Osteocyte (in vitro differentiated cells): ENCODE measurements at regions not wholly inside any gene's neighbourhood (a gene's known extent, or its start where the extent isn't known, plus 50 kb on each side); places are given as distances from the start of the nearest gene placed in this dataset.
"Not testable (repeated sequence)": the region's sequence is repeated elsewhere in the genome, so short reads cannot be mapped to it uniquely, and the experiment has no call there.

Experiments
- DNase-seq: peaks from one replicate; pipeline ENCODE4 v3.0.0; 2021; ENCODE audit warnings: mixed read lengths; ENCODE audit not compliant: unreplicated experiment; ENCODE audit errors: extremely low spot score
- H3K27ac Mint-ChIP-seq: one replicate; pipeline ENCODE4 v1.8.0; 2021; ENCODE audit warnings: mild to moderate bottlenecking, mixed read lengths; ENCODE audit not compliant: unreplicated experiment
- H3K27me3 Mint-ChIP-seq: one replicate; pipeline ENCODE4 v1.8.0; 2021; ENCODE audit warnings: mixed read lengths; ENCODE audit not compliant: unreplicated experiment
- H3K36me3 Mint-ChIP-seq: one replicate; pipeline ENCODE4 v1.8.0; 2021; ENCODE audit warnings: mixed read lengths; ENCODE audit not compliant: unreplicated experiment
- H3K4me1 Mint-ChIP-seq: one replicate; pipeline ENCODE4 v1.8.0; 2021; ENCODE audit warnings: mixed read lengths; ENCODE audit not compliant: unreplicated experiment
- H3K4me3 Mint-ChIP-seq: one replicate; pipeline ENCODE4 v1.8.0; 2021; ENCODE audit warnings: mild to moderate bottlenecking, moderate library complexity, mixed read lengths; ENCODE audit not compliant: unreplicated experiment
- H3K9me3 Mint-ChIP-seq: one replicate; pipeline ENCODE4 v1.8.0; 2021; ENCODE audit warnings: mixed read lengths; ENCODE audit not compliant: unreplicated experiment
- TF ChIP-seq, protein P1 (sequence below): fragments of 200-600 bp; sonication (generic); IDR thresholded peaks from 2 replicates; pipeline ENCODE4 v1.5.0; 2021; ENCODE audit warnings: antibody characterized with exemption, mild to moderate bottlenecking, moderate library complexity

DNA sequence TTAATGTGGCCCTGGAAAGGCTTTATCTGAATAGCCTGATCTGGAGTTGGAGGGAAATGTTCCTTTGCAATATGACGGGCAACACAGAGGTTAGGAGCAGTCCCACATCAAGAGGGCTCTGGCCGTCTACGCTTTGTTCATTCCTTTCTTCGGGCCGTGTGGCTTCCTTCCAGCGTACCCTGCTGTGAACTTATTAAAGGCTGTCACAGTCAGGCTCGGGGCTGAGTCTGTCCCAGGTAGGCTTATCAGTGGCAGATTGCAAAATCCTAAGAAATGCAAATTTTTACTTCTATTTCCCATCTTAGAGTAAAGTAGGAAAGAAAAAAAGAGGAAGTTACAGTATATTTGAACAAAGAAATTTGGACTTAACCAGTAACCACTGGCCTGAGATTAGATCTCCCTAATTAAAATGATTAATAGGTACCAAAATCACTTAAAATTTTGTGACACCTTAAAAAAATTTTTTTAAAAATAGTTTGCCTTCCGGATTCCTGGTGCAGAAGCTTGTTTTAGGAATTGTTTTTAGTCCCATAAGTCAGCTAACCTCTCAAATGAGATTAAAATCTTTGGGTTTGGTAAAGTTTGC lies 453.1 kb upstream of the MKI67 start:
- DNase-seq = no peak
- Mint-ChIP-seq H3K27ac (no peak overlapping the region), H3K36me3 (no peaks in the 10 kb centered on the region), H3K4me3 (no peak overlapping the region), H3K4me1 (peaks cover 2% of the 10 kb centered on the region), H3K27me3 (no peaks in the 10 kb centered on the region), H3K9me3 (peaks cover 24% of the 10 kb centered on the region)
- TF ChIP-seq, protein P1, sequence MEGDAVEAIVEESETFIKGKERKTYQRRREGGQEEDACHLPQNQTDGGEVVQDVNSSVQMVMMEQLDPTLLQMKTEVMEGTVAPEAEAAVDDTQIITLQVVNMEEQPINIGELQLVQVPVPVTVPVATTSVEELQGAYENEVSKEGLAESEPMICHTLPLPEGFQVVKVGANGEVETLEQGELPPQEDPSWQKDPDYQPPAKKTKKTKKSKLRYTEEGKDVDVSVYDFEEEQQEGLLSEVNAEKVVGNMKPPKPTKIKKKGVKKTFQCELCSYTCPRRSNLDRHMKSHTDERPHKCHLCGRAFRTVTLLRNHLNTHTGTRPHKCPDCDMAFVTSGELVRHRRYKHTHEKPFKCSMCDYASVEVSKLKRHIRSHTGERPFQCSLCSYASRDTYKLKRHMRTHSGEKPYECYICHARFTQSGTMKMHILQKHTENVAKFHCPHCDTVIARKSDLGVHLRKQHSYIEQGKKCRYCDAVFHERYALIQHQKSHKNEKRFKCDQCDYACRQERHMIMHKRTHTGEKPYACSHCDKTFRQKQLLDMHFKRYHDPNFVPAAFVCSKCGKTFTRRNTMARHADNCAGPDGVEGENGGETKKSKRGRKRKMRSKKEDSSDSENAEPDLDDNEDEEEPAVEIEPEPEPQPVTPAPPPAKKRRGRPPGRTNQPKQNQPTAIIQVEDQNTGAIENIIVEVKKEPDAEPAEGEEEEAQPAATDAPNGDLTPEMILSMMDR = no peak

DNA sequence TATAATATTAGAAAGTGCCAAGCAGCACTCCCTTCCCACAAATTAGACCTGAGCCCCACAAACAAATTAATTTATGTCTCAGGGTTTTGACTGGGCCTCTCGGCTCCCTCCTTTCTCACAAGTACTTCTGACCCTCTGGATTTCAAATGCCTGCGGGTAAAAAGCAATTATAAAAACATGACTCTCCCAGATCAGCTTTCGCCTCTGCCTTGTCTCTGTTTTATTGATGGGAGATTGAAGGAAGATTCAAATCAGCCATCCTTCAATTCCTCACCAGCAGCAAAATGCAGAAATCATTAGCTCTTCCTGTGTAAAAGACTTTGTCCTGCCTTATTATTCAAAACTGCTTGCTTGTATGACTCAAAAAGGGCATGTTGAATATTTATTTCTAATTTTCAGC lies 453.7 kb upstream of the MKI67 start:
- DNase-seq = no peak
- TF ChIP-seq, protein P1 = no peak
- Mint-ChIP-seq H3K9me3 (peaks cover 24% of the 10 kb centered on the region), H3K27me3 (no peaks in the 10 kb centered on the region), H3K4me1 (no peaks in the 10 kb centered on the region), H3K36me3 (no peaks in the 10 kb centered on the region), H3K4me3 (no peak overlapping the region), H3K27ac (no peak overlapping the region)

DNA sequence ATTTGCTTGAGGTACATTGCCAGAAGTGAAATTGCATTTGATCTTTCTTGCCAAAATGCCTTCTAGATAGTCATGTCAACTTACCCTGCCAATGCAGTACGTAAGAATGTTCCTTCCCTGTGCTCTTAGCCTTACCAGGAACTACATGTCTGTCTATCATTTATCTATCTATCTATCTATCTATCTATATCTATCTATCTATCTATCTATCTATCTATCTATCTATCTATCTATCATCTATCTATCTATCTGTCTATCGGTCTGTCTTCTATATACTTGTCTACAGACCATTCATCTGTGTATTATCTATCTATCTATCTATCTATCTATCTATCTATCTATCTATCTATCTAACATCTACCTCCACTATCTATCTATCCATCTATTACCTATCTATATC lies 456.9 kb upstream of the MKI67 start:
- not testable (repeated sequence) for DNase-seq, H3K36me3 Mint-ChIP-seq, H3K27ac Mint-ChIP-seq, H3K4me3 Mint-ChIP-seq, H3K4me1 Mint-ChIP-seq, H3K27me3 Mint-ChIP-seq
- H3K9me3 Mint-ChIP-seq = peaks cover 30% of the 10 kb centered on the region

DNA sequence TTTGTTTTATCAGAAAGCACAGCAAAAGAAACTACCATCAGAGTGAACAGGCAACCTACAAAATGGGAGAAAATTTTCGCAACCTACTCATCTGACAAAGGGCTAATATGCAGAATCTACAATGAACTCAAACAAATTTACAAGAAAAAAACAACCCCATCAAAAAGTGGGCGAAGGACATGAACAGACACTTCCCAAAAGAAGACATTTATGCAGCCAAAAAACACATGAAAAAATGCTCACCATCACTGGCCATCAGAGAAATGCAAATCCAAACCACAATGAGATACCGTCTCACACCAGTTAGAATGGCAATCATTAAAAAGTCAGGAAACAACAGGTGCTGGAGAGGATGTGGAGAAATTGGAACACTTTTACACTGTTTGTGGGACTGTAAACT lies 460.4 kb upstream of the MKI67 start:
- peaks cover 32% of the 10 kb centered on the region for H3K9me3 Mint-ChIP-seq
- not testable (repeated sequence) for DNase-seq, H3K4me3 Mint-ChIP-seq, H3K36me3 Mint-ChIP-seq, H3K27ac Mint-ChIP-seq, H3K4me1 Mint-ChIP-seq, H3K27me3 Mint-ChIP-seq

DNA sequence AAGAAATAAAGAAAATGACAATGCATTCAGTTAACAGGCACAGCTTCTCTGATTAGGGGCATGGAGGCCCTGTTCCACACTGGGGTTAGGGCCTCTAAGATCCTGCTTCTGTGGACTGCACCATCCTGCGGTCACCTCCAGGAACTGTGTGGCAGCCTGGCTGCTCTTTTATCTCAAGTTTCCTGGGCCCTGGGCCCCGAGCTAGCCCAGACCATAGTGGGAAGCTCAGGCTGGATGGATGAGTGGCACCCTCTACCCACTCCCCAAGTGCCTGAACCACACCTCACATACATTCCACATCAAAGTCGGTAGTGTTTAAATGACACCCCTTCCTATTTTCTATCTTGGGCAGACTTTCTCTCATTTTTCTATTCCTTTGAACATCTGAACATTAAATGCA lies 461.5 kb upstream of the MKI67 start:
- H3K9me3 Mint-ChIP-seq = peaks cover 42% of the 10 kb centered on the region
- no peak overlapping the region for H3K27ac Mint-ChIP-seq
- H3K4me3 Mint-ChIP-seq = no peak overlapping the region
- H3K27me3 Mint-ChIP-seq = no peaks in the 10 kb centered on the region
- no peaks in the 10 kb centered on the region for H3K4me1 Mint-ChIP-seq
- no peak for DNase-seq
- no peaks in the 10 kb centered on the region for H3K36me3 Mint-ChIP-seq
- TF ChIP-seq, protein P1 = no peak

DNA sequence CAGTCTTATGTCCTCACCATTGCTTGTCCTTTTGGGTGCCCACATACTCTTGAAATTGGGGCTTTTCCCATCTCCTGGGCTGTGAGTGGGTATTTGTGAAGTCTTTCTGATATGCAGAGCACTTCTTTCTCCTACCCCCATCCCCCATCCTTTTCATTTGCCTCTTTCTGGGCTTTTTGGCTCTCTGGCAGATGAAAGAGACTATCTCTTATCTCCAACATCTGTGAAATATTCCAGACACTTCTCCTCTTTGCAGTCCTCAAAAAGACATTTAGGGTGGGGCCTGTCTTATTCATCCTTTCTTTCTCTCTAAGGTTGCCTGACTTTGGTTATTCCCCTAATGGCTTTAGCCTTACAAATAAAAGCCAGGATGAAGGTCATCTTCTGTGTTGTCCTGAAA lies 462.2 kb upstream of the MKI67 start:
- DNase-seq = no peak
- TF ChIP-seq, protein P1 = no peak
- H3K36me3 Mint-ChIP-seq = no peaks in the 10 kb centered on the region
- peaks cover 42% of the 10 kb centered on the region for H3K9me3 Mint-ChIP-seq
- H3K4me3 Mint-ChIP-seq = no peak overlapping the region
- H3K4me1 Mint-ChIP-seq = no peaks in the 10 kb centered on the region
- H3K27me3 Mint-ChIP-seq = no peaks in the 10 kb centered on the region
- H3K27ac Mint-ChIP-seq = no peak overlapping the region
